H1 (cell line): ENCODE measurements at regions not wholly inside any gene's neighbourhood (a gene's known extent, or its start where the extent isn't known, plus 50 kb on each side); places are given as distances from the start of the nearest gene placed in this dataset.

Experiments used
- CTCF ChIA-PET: fragments of 300-600 bp; sonication (Branson Sonifier 250); formaldehyde crosslinking; loops from one replicate; lab custom pipeline; 2021; ENCODE audit not compliant: partially characterized antibody; lab: Charles Lee
- POLR2A ChIA-PET: fragments of 300-600 bp; sonication (Branson Sonifier 250); formaldehyde crosslinking; loops from one replicate; lab custom pipeline; 2021; ENCODE audit warnings: inconsistent platforms; ENCODE audit not compliant: partially characterized antibody; lab: Charles Lee
- DNase-seq, 2 experiments: peaks; one replicate each; pipeline versions ENCODE4 v3.0.0 to v3.0.0-alpha.2; 2010 to 2022; ENCODE audit warnings: low spot score in 2 of 2, low read depth in 1 of 2, mixed read lengths in 1 of 2
- FAIRE-seq: peaks from 2 replicates; lab custom pipeline; 2011; peaks lifted over from hg19 to GRCh38; lab: Jason Lieb, UNC
- H2AFZ ChIP-seq: 2 replicates; pipeline ENCODE4 v1.8.1; 2012; ENCODE audit warnings: low read length, inconsistent platforms
- H2AK5ac ChIP-seq: 2 replicates; pipeline ENCODE4 v1.6.1; 2013; ENCODE audit warnings: low read depth, low read length
- H2BK120ac ChIP-seq: replicated peaks from 2 replicates; pipeline ENCODE3; 2013; ENCODE audit warnings: low read depth, low read length, inconsistent platforms
- H2BK12ac ChIP-seq: 2 replicates; pipeline ENCODE4 v1.6.1; 2013; ENCODE audit warnings: low read depth, low read length
- H2BK15ac ChIP-seq: 2 replicates; pipeline ENCODE4 v1.6.1; 2013; ENCODE audit warnings: low read length
- H2BK20ac ChIP-seq: 2 replicates; pipeline ENCODE4 v1.6.1; 2013; ENCODE audit warnings: low read length
- H2BK5ac ChIP-seq: 2 replicates; pipeline ENCODE4 v1.6.1; 2013; ENCODE audit warnings: low read depth, low read length
- H3K14ac ChIP-seq: 2 replicates; pipeline ENCODE4 v1.6.1; 2013; ENCODE audit warnings: inconsistent platforms; ENCODE audit not compliant: insufficient read length
- H3K18ac ChIP-seq: 2 replicates; pipeline ENCODE4 v1.6.1; 2013; ENCODE audit warnings: low read length; ENCODE audit errors: extremely low read depth
- H3K23ac ChIP-seq: 2 replicates; pipeline ENCODE4 v1.6.1; 2013; ENCODE audit warnings: inconsistent platforms; ENCODE audit not compliant: insufficient read length
- H3K23me2 ChIP-seq: 2 replicates; pipeline ENCODE4 v1.6.1; 2013; ENCODE audit warnings: low read depth, low read length
- H3K27ac ChIP-seq: 2 replicates; pipeline ENCODE4 v1.6.1; 2011; ENCODE audit warnings: low read depth, low read length, inconsistent platforms
- H3K27me3 ChIP-seq, 4 experiments: replicated peaks in 1 of 4; 1 replicate in 1 of 4; 2 replicates in 3 of 4; pipeline versions ENCODE4 v1.6.1 to v1.8.1; 2011 to 2013; ENCODE audit warnings: low read length in 3 of 4, mild to moderate bottlenecking in 3 of 4, inconsistent platforms in 2 of 4, mixed read lengths in 2 of 4, moderate library complexity in 1 of 4; ENCODE audit not compliant: control insufficient read depth in 3 of 4, insufficient read depth in 3 of 4; ENCODE audit errors: extremely low read depth in 1 of 4
- H3K36me3 ChIP-seq, 4 experiments: 2 replicates each; pipeline versions ENCODE4 v1.6.1 to v1.8.1; 2011 to 2013; ENCODE audit warnings: mild to moderate bottlenecking in 4 of 4, low read length in 3 of 4, moderate library complexity in 2 of 4, control low read depth in 1 of 4, inconsistent platforms in 1 of 4; ENCODE audit not compliant: insufficient read depth in 4 of 4, control insufficient read depth in 2 of 4
- H3K4ac ChIP-seq: replicated peaks from 2 replicates; pipeline ENCODE3; 2013; ENCODE audit warnings: low read length, low read depth, mixed read lengths, inconsistent platforms; ENCODE audit not compliant: insufficient read length
- H3K4me1 ChIP-seq, 4 experiments: replicated peaks in 1 of 4; 1 replicate in 1 of 4; 2 replicates in 3 of 4; pipeline versions ENCODE4 v1.6.1 to v1.8.1; 2011 to 2013; ENCODE audit warnings: low read length in 3 of 4, inconsistent platforms in 2 of 4, mixed read lengths in 1 of 4; ENCODE audit not compliant: insufficient read depth in 4 of 4, control insufficient read depth in 3 of 4
- H3K4me2 ChIP-seq, 2 experiments: 2 replicates each; pipeline versions ENCODE4 v1.6.1 to v1.8.1; 2011 to 2013; ENCODE audit warnings: low read depth in 2 of 2, low read length in 2 of 2, control low read depth in 1 of 2, inconsistent platforms in 1 of 2, mild to moderate bottlenecking in 1 of 2; ENCODE audit not compliant: insufficient read depth in 1 of 2
- H3K4me3 ChIP-seq, 4 experiments: fragments of 200-600, 300-600 bp in 1 of 4; sonication (generic), shearing (Covaris generic), sonication (Bioruptor Twin) in 1 of 4; 2 replicates each; pipeline versions ENCODE4 v1.5.1 to v1.8.1; 2011 to 2016; ENCODE audit warnings: low read length in 4 of 4, low read depth in 3 of 4, control low read depth in 2 of 4, inconsistent platforms in 2 of 4, mild to moderate bottlenecking in 2 of 4, mixed read lengths in 1 of 4, moderate library complexity in 1 of 4; ENCODE audit not compliant: insufficient read depth in 2 of 4; ENCODE audit errors: extremely low read depth in 1 of 4
- H3K56ac ChIP-seq: replicated peaks from 2 replicates; pipeline ENCODE3; 2013; ENCODE audit warnings: low read depth, mild to moderate bottlenecking, mixed read lengths, low read length, inconsistent platforms; ENCODE audit not compliant: insufficient read length
- H3K79me1 ChIP-seq: 2 replicates; pipeline ENCODE4 v1.6.1; 2013; ENCODE audit warnings: low read depth, low read length, control low read depth
- H3K79me2 ChIP-seq, 2 experiments: 2 replicates each; pipeline versions ENCODE4 v1.6.1 to v1.8.1; 2012 to 2013; ENCODE audit warnings: low read length in 2 of 2, mild to moderate bottlenecking in 2 of 2, inconsistent platforms in 1 of 2; ENCODE audit not compliant: insufficient read depth in 2 of 2, control insufficient read depth in 1 of 2
- H3K9ac ChIP-seq, 4 experiments: replicated peaks in 1 of 4; 1 replicate in 1 of 4; 2 replicates in 3 of 4; pipeline versions ENCODE4 v1.6.1 to v1.8.1; 2011 to 2013; ENCODE audit warnings: low read depth in 3 of 4, low read length in 3 of 4, control low read depth in 2 of 4, mild to moderate bottlenecking in 2 of 4, moderate library complexity in 2 of 4, inconsistent platforms in 1 of 4; ENCODE audit errors: extremely low read depth in 1 of 4
- H3K9me3 ChIP-seq, 2 experiments: 2 replicates each; pipeline versions ENCODE4 v1.6.1 to v1.8.1; 2012 to 2013; ENCODE audit warnings: mild to moderate bottlenecking in 2 of 2, moderate library complexity in 2 of 2, control low read depth in 1 of 2, inconsistent platforms in 1 of 2, low read depth in 1 of 2, low read length in 1 of 2, mixed read lengths in 1 of 2; ENCODE audit not compliant: insufficient read depth in 2 of 2
- H4K20me1 ChIP-seq, 2 experiments: replicated peaks in 1 of 2; 2 replicates each; pipeline versions ENCODE3 to v1.8.1; 2011 to 2013; ENCODE audit warnings: inconsistent platforms in 2 of 2, low read length in 2 of 2, mild to moderate bottlenecking in 1 of 2; ENCODE audit not compliant: insufficient read depth in 2 of 2, control insufficient read depth in 1 of 2
- H4K5ac ChIP-seq: 2 replicates; pipeline ENCODE4 v1.6.1; 2013; ENCODE audit warnings: low read length, low read depth, mixed read lengths, inconsistent platforms; ENCODE audit not compliant: insufficient read length
- H4K8ac ChIP-seq: 2 replicates; pipeline ENCODE4 v1.8.0; 2013; ENCODE audit warnings: mild to moderate bottlenecking, moderate library complexity, low read length, inconsistent platforms; ENCODE audit not compliant: insufficient read depth; ENCODE audit errors: extremely low read depth
- H4K91ac ChIP-seq: replicated peaks from 2 replicates; pipeline ENCODE3; 2013; ENCODE audit warnings: low read length, mixed read lengths, inconsistent platforms; ENCODE audit not compliant: insufficient read length
- ASH2L ChIP-seq: fragments of 200-600, 300-600 bp; sonication (generic); IDR thresholded peaks from one replicate; pipeline ENCODE4 v1.7.1; 2017; ENCODE audit warnings: low read length
- ATF2 ChIP-seq: IDR thresholded peaks from 2 replicates; pipeline ENCODE4 v1.6.1; 2012; ENCODE audit warnings: low read length, inconsistent platforms
- CBX8 ChIP-seq: fragments of 300-800, 300-1000 bp; sonication (generic); IDR thresholded peaks from 2 replicates; pipeline ENCODE4 v1.7.1; 2016; ENCODE audit warnings: low read depth, low read length, borderline replicate concordance
- CEBPB ChIP-seq: IDR thresholded peaks from 2 replicates; pipeline ENCODE4 v1.6.1; 2012; ENCODE audit warnings: low read depth, low read length
- CHD2 ChIP-seq: IDR thresholded peaks from 2 replicates; pipeline ENCODE4 v1.6.1; 2012; ENCODE audit warnings: low read length, improper control_type of control experiment
- EP300 ChIP-seq, 2 experiments: IDR thresholded peaks; 1 replicate in 1 of 2; 2 replicates in 1 of 2; pipeline ENCODE4 v1.6.1; 2011 to 2012; ENCODE audit warnings: low read depth in 2 of 2, low read length in 2 of 2, mild to moderate bottlenecking in 2 of 2, borderline replicate concordance in 1 of 2, inconsistent platforms in 1 of 2, moderate library complexity in 1 of 2
- KDM1A ChIP-seq: fragments of 200-600, 300-600 bp; sonication (generic); IDR thresholded peaks from 2 replicates; pipeline ENCODE4 v1.7.1; 2016; ENCODE audit warnings: mild to moderate bottlenecking, low read length, borderline replicate concordance
- PHF8 ChIP-seq: fragments of 200-600 bp; sonication (generic); conservative IDR thresholded peaks from 2 replicates; pipeline ENCODE4 v1.7.1; 2012; ENCODE audit warnings: low read depth, mild to moderate bottlenecking, inconsistent platforms, low read length, moderate library complexity
- SIRT6 ChIP-seq: IDR thresholded peaks from one replicate; pipeline ENCODE4 v1.7.1; 2012; ENCODE audit warnings: low read length, inconsistent platforms
- TAF7 ChIP-seq: optimal IDR thresholded peaks from 2 replicates; pipeline ENCODE3; 2011; ENCODE audit warnings: low read depth, mild to moderate bottlenecking, inconsistent platforms, low read length, moderate library complexity, borderline replicate concordance
- TEAD4 ChIP-seq: IDR thresholded peaks from 2 replicates; pipeline ENCODE4 v1.6.1; 2012; ENCODE audit warnings: low read depth, low read length, inconsistent platforms, mixed read lengths
- USF2 ChIP-seq: IDR thresholded peaks from 2 replicates; pipeline ENCODE4 v1.6.1; 2011; ENCODE audit warnings: low read length, improper control_type of control experiment
- WGBS, 2 experiments: shearing (Covaris generic) in 1 of 2; methylation state at CpG; one replicate each; pipeline versions ENCODE4 v1.1.6 to v1.1.7; 2013 to 2015; ENCODE audit warnings: low lambda C conversion rate in 2 of 2, mixed read lengths in 2 of 2, inconsistent platforms in 1 of 2, low coverage in 1 of 2, missing lambda C conversion rate in 1 of 2; ENCODE audit not compliant: insufficient replicate concordance in 2 of 2, insufficient coverage in 1 of 2, insufficient read length in 1 of 2; ENCODE audit errors: extremely low coverage in 1 of 2, missing lambda C conversion rate in 1 of 2; 5-methylcytosine and 5-hydroxymethylcytosine counted together

GRCh38 chr10:113473011-113473410 is 79.8 kb upstream of the HABP2 start:
- Histone ChIP-seq H3K23me2 (no peaks in the 10 kb centered on the region), H2BK20ac (no peak overlapping the region), H2BK12ac (no peak overlapping the region), H2BK15ac (no peak overlapping the region), H2AFZ (no peak overlapping the region), H3K4me3 (no peak overlapping the region), H3K4me1 (no peaks in the 10 kb centered on the region), H4K8ac (no peak overlapping the region), H3K9ac (no peak overlapping the region), H3K79me1 (no peaks in the 10 kb centered on the region), H3K36me3 (no peaks in the 10 kb centered on the region), H3K79me2 (no peaks in the 10 kb centered on the region), H3K18ac (no peak overlapping the region), H4K20me1 (no peaks in the 10 kb centered on the region), H3K14ac (no peak overlapping the region), H3K4me2 (no peak overlapping the region), H3K27me3 (no peaks in the 10 kb centered on the region), H3K27ac (no peak overlapping the region), H3K4ac (no peak overlapping the region), H3K56ac (no peak overlapping the region), H3K23ac (no peak overlapping the region), H4K91ac (no peak overlapping the region), H2BK120ac (no peak overlapping the region), H3K9me3 (no peaks in the 10 kb centered on the region), H2AK5ac (no peak overlapping the region), H2BK5ac (no peak overlapping the region), H4K5ac (no peak overlapping the region)
- DNase-seq = no peak
- POLR2A ChIA-PET = no interaction called here
- CTCF ChIA-PET = no interaction called here
- FAIRE-seq = no peak
- WGBS, 2 experiments = 77% methylated on average over 1 of the region's 1 CpG; no CpG with 5 or more reads in 1 of the 2 experiments
- TF ChIP-seq CEBPB (no peak), PHF8 (no peak), TAF7 (no peak), EP300 (IDR thresholded peaks at IDR 0.05; ENCODE audit: borderline replicate concordance in 1 of 2, low read depth in 2 of 2, low read length in 2 of 2) (no peak), SIRT6 (no peak), ASH2L (no peak), ATF2 (no peak), USF2 (no peak), TEAD4 (no peak), KDM1A (no peak), CHD2 (no peak), CBX8 (no peak)
